NCI-H1048 (cell line): ENCODE measurements at regions not wholly inside any gene's neighbourhood (a gene's known extent, or its start where the extent isn't known, plus 50 kb on each side); places are given as distances from the start of the nearest gene placed in this dataset.

Source experiments
- DNase-seq: peaks from one replicate; lab custom pipeline; 2025; lab: John Stamatoyannopoulos, UW

GRCh38 chr1:36579039-36579438 lies 96.3 kb upstream of the CSF3R start:
- DNase-seq, result no peak

- no peak for DNase-seq
These were observed 93.9 kb upstream of the CSF3R start for GRCh38 chr1:36576551-36577110.

- no peak for DNase-seq
These were observed 93.4 kb upstream of the CSF3R start for GRCh38 chr1:36576118-36576517.

GRCh38 chr1:36573445-36573844 lies 90.7 kb upstream of the CSF3R start:
- no peak for DNase-seq

GRCh38 chr1:36572906-36573305 lies 90.2 kb upstream of the CSF3R start:
- no peak for DNase-seq

- no peak for DNase-seq
These were observed 89.5 kb upstream of the CSF3R start for GRCh38 chr1:36572142-36572715.

- no peak for DNase-seq
These were observed 88.4 kb upstream of the CSF3R start for GRCh38 chr1:36571106-36571505.

GRCh38 chr1:36570478-36571060 lies 87.9 kb upstream of the CSF3R start:
- no peak for DNase-seq

GRCh38 chr1:36570006-36570405 lies 87.3 kb upstream of the CSF3R start:
- DNase-seq, result no peak

GRCh38 chr1:36567601-36568341 lies 85.1 kb upstream of the CSF3R start:
- no peak for DNase-seq

GRCh38 chr1:36565576-36566501 lies 83.1 kb upstream of the CSF3R start:
- no peak for DNase-seq

GRCh38 chr1:36562181-36562685 lies 79.5 kb upstream of the CSF3R start:
- no peak for DNase-seq

GRCh38 chr1:36561361-36561724 lies 78.6 kb upstream of the CSF3R start:
- DNase-seq, result no peak

GRCh38 chr1:36560621-36561360 lies 78.1 kb upstream of the CSF3R start:
- no peak for DNase-seq

- no peak for DNase-seq
These were observed 77.5 kb upstream of the CSF3R start for GRCh38 chr1:36560177-36560576.

- no peak for DNase-seq
These were observed 76.3 kb upstream of the CSF3R start for GRCh38 chr1:36559061-36559460.

- DNase-seq, result no peak
These were observed 74.6 kb upstream of the CSF3R start for GRCh38 chr1:36557041-36558000.

GRCh38 chr1:36555041-36555440 lies 72.3 kb upstream of the CSF3R start:
- DNase-seq, result no peak

- no peak for DNase-seq
These were observed 71.6 kb upstream of the CSF3R start for GRCh38 chr1:36554323-36554628.

- peak; percentile 34 for DNase-seq
These were observed 71.0 kb upstream of the CSF3R start for GRCh38 chr1:36553591-36554322.
